HG02885 (cell line): ENCODE measurements at regions not wholly inside any gene's neighbourhood (a gene's known extent, or its start where the extent isn't known, plus 50 kb on each side); places are given as distances from the start of the nearest gene placed in this dataset.

ENCODE experiments used
- ATAC-seq: cut with Tn5 transposase; IDR thresholded peaks from one replicate; pipeline ENCODE4 v1.9.1; 2021; ENCODE audit warnings: mild to moderate bottlenecking; ENCODE audit not compliant: unreplicated experiment, poor library complexity

GRCh38 chr1:38138498-38139233, 92.1 kb upstream of the POU3F1 start:
- no peak for ATAC-seq

GRCh38 chr1:38137164-38137563, 90.6 kb upstream of the POU3F1 start:
- no peak for ATAC-seq

DNA sequence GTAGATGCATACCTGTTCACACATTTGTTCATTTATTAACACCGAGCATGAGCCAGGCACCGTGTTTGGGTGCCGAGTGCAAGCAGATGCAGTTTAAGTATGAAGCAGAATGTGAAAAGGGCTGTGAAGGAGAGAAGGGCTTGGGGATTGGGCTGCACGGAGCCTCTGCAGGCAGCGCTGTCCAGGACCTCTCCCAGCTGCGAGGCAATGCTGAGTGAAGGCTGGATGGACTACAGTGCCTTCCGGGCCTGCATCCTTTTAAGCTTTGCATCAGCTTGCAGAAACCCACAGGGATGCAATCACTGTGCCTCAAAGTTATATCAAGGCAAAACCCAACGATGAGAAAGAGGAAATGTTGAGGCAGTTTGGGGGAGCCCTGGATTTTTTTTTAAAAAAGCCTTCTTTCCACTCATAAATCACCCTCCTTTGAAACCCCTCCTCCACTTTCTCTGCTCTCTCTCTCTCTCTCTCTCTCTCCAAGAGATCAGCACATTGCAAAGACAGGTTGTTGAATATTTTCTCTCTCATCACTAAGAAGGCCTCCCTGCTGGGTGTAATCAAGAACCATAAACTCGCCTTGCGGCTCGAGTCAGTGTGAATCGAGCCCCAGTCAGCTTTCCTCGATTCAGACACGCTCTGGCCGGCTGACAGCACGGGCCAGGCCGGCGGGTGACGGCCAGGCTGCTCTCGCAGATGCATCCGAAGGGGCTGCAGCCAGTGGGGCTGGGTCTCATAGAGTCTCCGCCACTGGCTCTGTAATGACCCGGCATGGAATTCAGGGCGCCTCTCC, 89.2 kb upstream of the POU3F1 start:
- ATAC-seq: no peak

GRCh38 chr1:38134294-38134755, 87.7 kb upstream of the POU3F1 start:
- no peak for ATAC-seq

- no peak for ATAC-seq
Observed at GRCh38 chr1:38133756-38134155, 87.2 kb upstream of the POU3F1 start.

- ATAC-seq: no peak
Observed at GRCh38 chr1:38133304-38133703, 86.7 kb upstream of the POU3F1 start.

DNA sequence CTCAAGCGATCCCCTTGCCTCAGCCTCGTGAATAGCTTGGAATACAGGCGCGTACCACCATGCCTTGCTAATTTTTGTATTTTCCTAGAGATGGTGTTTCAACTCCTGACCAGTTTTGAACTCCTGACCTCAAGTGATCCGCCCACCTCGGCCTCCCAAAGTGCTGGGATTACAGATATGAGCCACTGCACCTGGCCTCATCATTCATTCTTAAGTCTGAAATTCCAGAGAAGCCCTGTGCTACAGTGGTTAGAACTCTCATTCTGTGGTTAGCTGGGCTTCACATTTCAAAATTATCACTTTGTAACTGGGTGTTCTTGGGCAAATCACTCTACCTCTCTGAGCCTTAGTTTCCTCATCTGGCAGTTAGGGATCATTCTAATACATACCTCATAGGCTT, 86.1 kb upstream of the POU3F1 start:
- ATAC-seq: no peak

GRCh38 chr1:38131024-38131585, 84.5 kb upstream of the POU3F1 start:
- no peak for ATAC-seq

- no peak for ATAC-seq
Observed at GRCh38 chr1:38129971-38130370, 83.4 kb upstream of the POU3F1 start.

DNA sequence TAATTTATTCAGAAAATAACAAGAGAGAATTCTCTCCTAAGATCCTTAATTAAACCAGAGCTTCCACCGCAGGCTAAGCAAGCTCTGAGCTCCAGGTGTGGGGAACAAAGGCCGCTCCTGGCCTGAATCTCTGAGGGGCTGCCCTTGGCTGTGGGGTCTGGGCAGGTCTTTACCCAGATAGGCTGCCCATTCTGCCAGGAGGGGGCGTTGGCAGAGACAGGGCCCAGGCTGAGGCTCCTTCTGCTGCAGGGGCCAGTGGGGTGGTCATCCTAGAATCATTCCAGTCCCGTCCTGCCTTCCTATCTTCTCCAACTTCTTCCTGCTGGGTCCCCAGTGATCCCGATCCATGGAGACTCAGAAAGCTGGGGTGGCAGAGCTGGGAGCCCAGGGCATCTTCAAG, 82.9 kb upstream of the POU3F1 start:
- ATAC-seq: no peak

GRCh38 chr1:38128926-38129453, 82.4 kb upstream of the POU3F1 start:
- ATAC-seq: no peak

DNA sequence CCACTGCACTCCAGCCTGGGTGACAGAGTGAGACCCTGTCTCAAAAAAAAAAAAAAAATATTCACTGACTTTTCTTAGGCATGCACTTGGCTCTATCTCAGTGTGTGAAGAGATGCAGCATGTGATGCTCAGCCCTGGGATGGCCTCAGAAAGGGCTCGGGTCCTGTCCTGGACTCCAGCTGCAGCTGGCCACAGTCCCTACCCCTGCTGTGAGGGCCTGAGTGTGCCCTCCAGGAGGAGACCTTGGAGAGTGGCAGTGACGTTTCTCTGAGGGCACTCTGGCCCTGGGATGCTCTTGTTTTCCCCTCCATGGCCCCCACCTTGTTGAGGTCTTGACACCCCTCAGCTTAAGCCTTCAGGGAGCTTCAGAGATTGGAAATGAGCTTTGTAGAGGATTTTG, 81.9 kb upstream of the POU3F1 start:
- no peak for ATAC-seq

- ATAC-seq: no peak
Observed at GRCh38 chr1:38127428-38127827, 80.8 kb upstream of the POU3F1 start.

DNA sequence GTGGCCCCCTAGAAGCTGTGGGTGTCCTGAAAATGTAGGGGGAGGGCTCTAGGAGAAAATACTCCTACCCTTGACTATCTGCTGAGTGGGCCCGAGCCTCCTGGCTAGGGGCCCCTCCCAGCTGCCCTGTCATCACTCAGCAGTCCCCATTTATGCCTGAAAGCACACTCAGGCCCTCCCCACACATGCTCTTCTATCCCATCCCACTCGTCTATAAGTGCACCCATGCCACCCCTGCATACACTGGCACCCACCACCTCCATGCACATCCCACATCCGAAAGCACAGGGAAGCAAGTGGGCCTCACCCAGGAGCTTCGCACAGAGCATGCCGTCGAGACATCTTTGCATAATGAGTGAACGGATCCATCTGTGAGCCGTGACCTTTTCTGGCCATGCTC, 80.4 kb upstream of the POU3F1 start:
- no peak for ATAC-seq

DNA sequence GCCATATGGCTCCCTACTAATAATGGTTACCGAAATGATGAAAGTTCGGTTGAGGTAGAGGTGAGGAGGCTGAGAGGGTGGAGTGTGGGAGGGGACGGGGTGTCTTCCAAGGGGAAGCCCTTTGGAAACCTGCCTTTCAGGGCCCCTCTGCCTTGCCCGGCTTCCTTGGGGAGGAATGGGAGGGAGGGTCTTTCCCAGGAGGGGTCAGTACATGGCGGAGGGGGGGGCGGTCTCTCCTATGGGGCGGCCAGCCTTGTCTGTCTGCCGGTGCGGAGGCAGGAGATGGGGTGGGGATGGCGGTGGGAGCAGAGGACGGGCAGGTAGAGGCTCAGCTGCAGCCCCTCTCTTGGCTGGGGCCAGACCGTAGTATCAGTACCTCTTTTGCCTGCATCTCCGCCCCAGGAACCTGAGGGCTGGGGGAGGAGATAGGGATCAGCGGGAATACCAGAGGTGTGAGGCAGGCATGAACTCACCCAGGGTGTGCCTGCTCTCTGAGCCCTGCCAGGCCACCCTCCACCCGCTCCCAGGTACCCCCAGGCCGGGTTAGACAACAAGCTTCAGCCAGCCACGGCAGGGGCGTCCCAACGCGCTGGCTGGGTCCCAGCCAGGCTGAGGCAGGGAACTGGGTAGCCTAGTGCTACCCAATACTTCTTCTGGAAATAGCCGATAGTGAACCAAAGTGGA, 79.4 kb upstream of the POU3F1 start:
- no peak for ATAC-seq

DNA sequence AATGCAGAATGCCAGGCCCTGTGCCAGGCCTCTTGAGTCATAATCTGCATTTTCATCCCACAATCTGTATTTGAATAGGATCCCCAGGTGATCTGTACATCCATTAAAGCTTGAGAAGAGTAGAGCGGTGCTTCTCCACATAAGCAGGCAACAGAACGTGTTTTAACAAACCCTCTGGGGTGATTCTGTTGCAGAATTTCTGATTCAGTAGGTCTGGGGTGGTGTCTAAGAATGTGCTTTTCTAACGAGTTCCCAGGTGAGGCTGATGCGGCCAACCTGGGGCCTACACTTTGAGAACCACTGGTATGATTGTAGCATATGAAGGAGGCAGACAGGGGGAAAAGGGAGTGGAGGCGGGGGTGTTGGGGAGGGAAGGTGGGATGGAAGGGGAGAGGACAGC, 78.4 kb upstream of the POU3F1 start:
- ATAC-seq: no peak

- no peak for ATAC-seq
Observed at GRCh38 chr1:38123356-38124135, 77.0 kb upstream of the POU3F1 start.

- no peak for ATAC-seq
Observed at GRCh38 chr1:38121231-38121680, 74.7 kb upstream of the POU3F1 start.

DNA sequence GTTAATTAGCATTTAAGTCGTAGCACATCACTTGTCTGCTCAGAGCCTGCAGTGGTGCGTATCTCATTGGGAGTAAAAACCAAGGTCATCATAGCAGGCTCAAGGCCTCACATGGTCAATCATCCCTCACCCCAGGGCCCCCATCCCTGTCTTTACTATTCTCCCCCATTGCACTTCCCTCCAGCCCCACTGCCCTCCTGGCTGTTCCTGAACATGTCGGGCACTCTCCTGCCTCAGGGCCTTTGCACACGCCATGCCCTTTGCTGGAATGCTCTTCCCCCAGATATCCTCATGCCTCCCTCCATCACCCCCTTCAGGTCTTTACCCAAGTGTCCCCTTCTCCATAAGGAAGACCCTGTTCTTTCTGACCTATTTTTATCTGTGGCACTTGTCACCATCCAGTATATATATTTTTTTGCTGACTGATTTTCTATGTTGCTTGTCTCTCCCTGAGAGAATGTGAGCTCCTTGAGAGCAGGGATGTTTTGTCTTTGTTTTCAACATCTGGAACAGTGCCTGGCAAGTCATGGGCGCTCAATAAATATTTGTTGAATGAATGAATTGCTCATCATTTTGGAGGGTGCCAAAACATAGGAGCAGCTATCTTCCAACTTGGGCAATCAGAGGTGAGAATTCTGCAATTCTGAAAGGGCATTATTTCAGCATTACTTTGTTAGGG, 74.1 kb upstream of the POU3F1 start:
- ATAC-seq: no peak
